ENCODE measurements at regions not wholly inside any gene's neighbourhood (a gene's known extent, or its start where the extent isn't known, plus 50 kb on each side); places are given as distances from the start of the nearest gene placed in this dataset.

GRCh38 chr2:156901373-156902031 is 356.0 kb upstream of the GALNT5 start:
- H3K4me3 ChIP-seq = no peak overlapping the region
- TF ChIP-seq EP300 (IDR thresholded peaks at IDR 0.05) (no peak), POLR2AphosphoS5 (IDR thresholded peaks at IDR 0.05) (no peak), CTCF (IDR thresholded peaks at IDR 0.05) (no peak), POLR2A (IDR thresholded peaks at IDR 0.05) (no peak)
- no peak for DNase-seq
- no peaks in the 10 kb centered on the region for H3K36me3 ChIP-seq
- no peaks in the 10 kb centered on the region for H3K4me1 ChIP-seq
- H3K9me3 ChIP-seq = no peaks in the 10 kb centered on the region
- WGBS, 2 donors = 79 to 83% methylated on average over 4 of the region's 4 CpGs
- no peak for ATAC-seq (ENCODE audit: low FRiP score in 2 of 2)
- no peak overlapping the region for H3K27ac ChIP-seq
- no peaks in the 10 kb centered on the region for H3K27me3 ChIP-seq

GRCh38 chr2:156903335-156903734 is 354.2 kb upstream of the GALNT5 start:
- TF ChIP-seq CTCF (IDR thresholded peaks at IDR 0.05) = no peak
- no peak for TF ChIP-seq POLR2AphosphoS5 (IDR thresholded peaks at IDR 0.05)
- no peak for TF ChIP-seq POLR2A (IDR thresholded peaks at IDR 0.05)
- no peak for TF ChIP-seq EP300 (IDR thresholded peaks at IDR 0.05)
- ATAC-seq (ENCODE audit: low FRiP score in 2 of 2) = no peak
- DNase-seq = no peak

GRCh38 chr2:156907806-156908205 is 349.7 kb upstream of the GALNT5 start:
- no peak for ATAC-seq (ENCODE audit: low FRiP score in 2 of 2)
- no peak for DNase-seq
- no peaks in the 10 kb centered on the region for H3K4me1 ChIP-seq
- H3K27ac ChIP-seq = no peak overlapping the region
- no peak for TF ChIP-seq CTCF (IDR thresholded peaks at IDR 0.05)
- no peak for TF ChIP-seq POLR2AphosphoS5 (IDR thresholded peaks at IDR 0.05)
- no peak for TF ChIP-seq POLR2A (IDR thresholded peaks at IDR 0.05)
- TF ChIP-seq EP300 (IDR thresholded peaks at IDR 0.05) = no peak
- H3K4me3 ChIP-seq = no peak overlapping the region
- no peaks in the 10 kb centered on the region for H3K27me3 ChIP-seq
- H3K9me3 ChIP-seq = no peaks in the 10 kb centered on the region
- no peaks in the 10 kb centered on the region for H3K36me3 ChIP-seq
- WGBS, 2 donors = 57 to 60% methylated on average over 3 of the region's 3 CpGs

More at GRCh38 chr2:156903335-156903734, 354.2 kb upstream of the GALNT5 start:
- no peak overlapping the region for H3K4me3 ChIP-seq
- H3K27me3 ChIP-seq = no peaks in the 10 kb centered on the region
- H3K4me1 ChIP-seq = no peaks in the 10 kb centered on the region
- H3K9me3 ChIP-seq = no peaks in the 10 kb centered on the region
- H3K36me3 ChIP-seq = no peaks in the 10 kb centered on the region
- no peak overlapping the region for H3K27ac ChIP-seq

GRCh38 chr2:156908825-156909224 is 348.7 kb upstream of the GALNT5 start:
- Histone ChIP-seq H3K36me3 (no peaks in the 10 kb centered on the region), H3K4me1 (no peaks in the 10 kb centered on the region), H3K9me3 (no peaks in the 10 kb centered on the region), H3K4me3 (no peak overlapping the region), H3K27me3 (no peaks in the 10 kb centered on the region), H3K27ac (no peak overlapping the region)
- TF ChIP-seq POLR2A (IDR thresholded peaks at IDR 0.05) (no peak), EP300 (IDR thresholded peaks at IDR 0.05) (no peak), POLR2AphosphoS5 (IDR thresholded peaks at IDR 0.05) (no peak), CTCF (IDR thresholded peaks at IDR 0.05) (no peak)
- DNase-seq (no peak), ATAC-seq (ENCODE audit: low FRiP score in 2 of 2) (no peak)
- WGBS, 2 donors = 24% methylated on average over 1 of the region's 1 CpG

- no peaks in the 10 kb centered on the region for H3K9me3 ChIP-seq
- H3K4me1 ChIP-seq = no peaks in the 10 kb centered on the region
- no peaks in the 10 kb centered on the region for H3K36me3 ChIP-seq
- H3K4me3 ChIP-seq = no peak overlapping the region
- H3K27ac ChIP-seq = no peak overlapping the region
- no peaks in the 10 kb centered on the region for H3K27me3 ChIP-seq
- no peak for DNase-seq
- no peak for ATAC-seq (ENCODE audit: low FRiP score in 2 of 2)
- WGBS, 2 donors = 62 to 63% methylated on average over 5 of the region's 5 CpGs
- TF ChIP-seq EP300 (IDR thresholded peaks at IDR 0.05) = no peak
- no peak for TF ChIP-seq POLR2AphosphoS5 (IDR thresholded peaks at IDR 0.05)
- no peak for TF ChIP-seq CTCF (IDR thresholded peaks at IDR 0.05)
- no peak for TF ChIP-seq POLR2A (IDR thresholded peaks at IDR 0.05)
Measured at GRCh38 chr2:156909983-156910382, 347.5 kb upstream of the GALNT5 start.
